ENCODE measurements at regions not wholly inside any gene's neighbourhood (a gene's known extent, or its start where the extent isn't known, plus 50 kb on each side); places are given as distances from the start of the nearest gene placed in this dataset.

GRCh38 chr5:105639511-105639910, 2031.2 kb downstream of the EFNA5 start:
- DNase-seq (ENCODE audit: extremely low read depth, low read depth): no peak
- no peak for TF ChIP-seq CTCF (IDR thresholded peaks at IDR 0.05; ENCODE audit: low read depth, low read length, missing control alignments)
- H3K4me3 ChIP-seq (replicated peaks; ENCODE audit: low read depth, low read length): no peak overlapping the region

GRCh38 chr5:105639068-105639467, 2031.7 kb downstream of the EFNA5 start:
- TF ChIP-seq CTCF (IDR thresholded peaks at IDR 0.05; ENCODE audit: low read depth, low read length, missing control alignments): no peak
- no peak for DNase-seq (ENCODE audit: extremely low read depth, low read depth)
- no peak overlapping the region for H3K4me3 ChIP-seq (replicated peaks; ENCODE audit: low read depth, low read length)

GRCh38 chr5:105638437-105638836, 2032.3 kb downstream of the EFNA5 start:
- no peak for DNase-seq (ENCODE audit: extremely low read depth, low read depth)
- no peak overlapping the region for H3K4me3 ChIP-seq (replicated peaks; ENCODE audit: low read depth, low read length)
- no peak for TF ChIP-seq CTCF (IDR thresholded peaks at IDR 0.05; ENCODE audit: low read depth, low read length, missing control alignments)

- no peak overlapping the region for H3K4me3 ChIP-seq (replicated peaks; ENCODE audit: low read depth, low read length)
- DNase-seq (ENCODE audit: extremely low read depth, low read depth): no peak
- TF ChIP-seq CTCF (IDR thresholded peaks at IDR 0.05; ENCODE audit: low read depth, low read length, missing control alignments): no peak
These were observed 2038.7 kb downstream of the EFNA5 start for GRCh38 chr5:105632043-105632442.

GRCh38 chr5:105630803-105631202, 2039.9 kb downstream of the EFNA5 start:
- TF ChIP-seq CTCF (IDR thresholded peaks at IDR 0.05; ENCODE audit: low read depth, low read length, missing control alignments): no peak
- DNase-seq (ENCODE audit: extremely low read depth, low read depth): no peak
- H3K4me3 ChIP-seq (replicated peaks; ENCODE audit: low read depth, low read length): no peak overlapping the region

GRCh38 chr5:105619725-105620124, 2051.0 kb downstream of the EFNA5 start:
- no peak for TF ChIP-seq CTCF (IDR thresholded peaks at IDR 0.05; ENCODE audit: low read depth, low read length, missing control alignments)
- DNase-seq (ENCODE audit: extremely low read depth, low read depth): no peak
- H3K4me3 ChIP-seq (replicated peaks; ENCODE audit: low read depth, low read length): no peak overlapping the region

GRCh38 chr5:105617436-105618215, 2053.1 kb downstream of the EFNA5 start:
- H3K4me3 ChIP-seq (replicated peaks; ENCODE audit: low read depth, low read length): no peak overlapping the region
- no peak for DNase-seq (ENCODE audit: extremely low read depth, low read depth)
- TF ChIP-seq CTCF (IDR thresholded peaks at IDR 0.05; ENCODE audit: low read depth, low read length, missing control alignments): no peak

All from HFF-Myc (cell line).